Left renal pelvis (tissue), 4 donors: ENCODE measurements at regions not wholly inside any gene's neighbourhood (a gene's known extent, or its start where the extent isn't known, plus 50 kb on each side); places are given as distances from the start of the nearest gene placed in this dataset.

ENCODE experiments used
- DNase-seq, 4 donors: peaks; one replicate each; pipeline ENCODE4 v3.0.0-alpha.2; 2013; ENCODE audit warnings: low read depth in 4 of 4, low spot score in 3 of 4

DNA sequence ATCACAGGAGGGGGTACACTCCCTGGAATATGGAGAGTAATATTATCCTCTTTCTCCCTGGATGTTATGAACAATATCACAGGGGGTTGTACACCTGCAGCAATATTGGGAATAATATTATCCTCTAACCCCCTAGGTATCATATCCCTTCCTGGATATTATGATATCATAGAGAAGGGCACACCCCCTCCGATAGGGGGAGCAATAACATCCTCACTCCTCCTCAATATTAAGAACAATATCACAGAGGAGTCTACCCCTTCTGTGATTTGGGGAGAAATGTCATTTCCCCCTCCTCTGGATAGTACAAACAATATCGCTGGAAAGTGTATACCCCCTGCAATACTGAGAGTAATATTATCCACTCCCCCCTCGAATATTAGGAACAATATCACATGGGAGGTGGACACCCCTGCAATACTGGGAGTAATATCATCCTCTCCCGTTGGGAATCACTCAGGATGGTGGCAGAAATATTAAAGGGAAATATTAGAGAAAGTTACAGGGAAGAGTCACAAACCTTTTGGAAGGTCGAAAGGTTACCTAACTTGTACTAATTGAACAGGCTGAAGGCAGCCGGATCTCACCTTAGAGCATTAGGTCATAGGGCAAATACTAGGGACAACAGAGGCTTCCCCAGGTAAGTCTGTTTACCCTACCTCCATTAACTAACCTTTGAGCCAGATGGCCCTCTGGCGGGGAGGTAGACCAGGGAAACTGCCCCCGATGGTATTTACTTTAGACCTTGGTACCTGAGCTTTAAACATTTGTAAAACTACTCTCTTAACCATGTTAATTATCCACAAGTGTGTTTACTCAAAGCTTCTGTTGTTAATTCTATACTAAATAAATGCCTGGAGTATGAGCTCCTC lies 57.5 kb upstream of the FREM1 start:
- DNase-seq = no peak

DNA sequence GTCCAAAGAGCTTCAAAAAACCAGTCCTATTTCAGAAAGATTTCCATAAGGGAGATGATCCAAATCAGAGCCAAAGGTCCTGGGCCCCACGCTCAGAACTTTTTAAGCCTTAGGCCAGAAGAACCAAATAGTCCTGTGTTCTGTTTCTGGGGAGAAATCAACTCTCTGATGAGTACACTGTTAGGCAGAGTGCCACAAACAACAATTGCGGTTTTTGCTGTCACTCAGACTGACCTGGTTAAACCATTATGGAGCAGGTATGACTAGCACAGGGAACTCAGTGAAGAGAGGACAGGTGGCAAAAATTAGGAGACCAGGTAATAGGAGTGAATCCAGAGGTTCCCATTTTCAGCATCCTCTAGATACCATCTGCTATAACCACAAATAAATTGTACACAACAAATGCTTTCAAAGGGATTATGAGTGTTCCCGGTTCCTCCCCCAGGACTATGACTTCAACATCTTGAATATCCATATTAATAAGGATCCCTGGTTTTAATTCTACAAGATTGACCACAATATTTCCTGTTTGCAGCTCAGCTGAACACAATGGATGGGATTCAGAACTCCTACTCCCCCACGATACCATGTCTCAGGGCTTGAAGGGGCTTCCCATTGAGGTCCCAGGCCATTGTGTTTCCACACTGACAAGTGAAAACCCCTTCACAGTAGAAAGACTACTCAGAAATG lies 52.1 kb upstream of the FREM1 start:
- DNase-seq = no peak

DNA sequence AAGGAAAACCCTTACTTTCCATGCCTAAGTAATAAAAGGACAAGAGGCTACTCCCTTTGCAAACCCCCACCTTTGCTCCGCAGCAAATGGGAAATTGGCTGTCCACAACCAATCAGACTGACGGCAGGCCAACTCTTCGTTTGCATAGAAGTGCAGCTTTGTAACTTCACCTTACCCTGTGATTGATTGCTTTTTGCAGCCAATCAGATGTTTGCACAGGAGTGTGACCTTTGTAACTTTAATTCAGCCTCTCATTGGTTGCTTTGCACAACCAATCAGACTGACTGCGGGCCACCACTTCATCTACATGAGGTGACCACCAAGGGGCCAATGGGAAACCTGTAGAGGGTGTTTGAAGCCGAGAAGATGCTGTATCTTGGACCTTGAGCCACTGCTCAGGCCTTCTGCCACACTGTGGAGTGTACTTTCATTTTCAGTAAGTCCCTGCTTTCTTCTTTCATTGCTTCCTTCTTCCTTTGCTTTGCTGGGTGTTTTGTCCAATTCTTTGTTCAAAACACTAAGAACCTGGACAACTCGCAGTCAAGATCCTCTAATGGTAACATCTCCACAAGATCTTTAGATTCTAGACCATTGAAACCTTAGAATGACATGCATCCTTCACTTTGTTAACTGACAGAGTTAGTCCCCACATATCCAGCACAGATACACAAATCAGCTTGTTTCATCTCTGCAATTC lies 51.3 kb upstream of the FREM1 start:
- no peak for DNase-seq

DNA sequence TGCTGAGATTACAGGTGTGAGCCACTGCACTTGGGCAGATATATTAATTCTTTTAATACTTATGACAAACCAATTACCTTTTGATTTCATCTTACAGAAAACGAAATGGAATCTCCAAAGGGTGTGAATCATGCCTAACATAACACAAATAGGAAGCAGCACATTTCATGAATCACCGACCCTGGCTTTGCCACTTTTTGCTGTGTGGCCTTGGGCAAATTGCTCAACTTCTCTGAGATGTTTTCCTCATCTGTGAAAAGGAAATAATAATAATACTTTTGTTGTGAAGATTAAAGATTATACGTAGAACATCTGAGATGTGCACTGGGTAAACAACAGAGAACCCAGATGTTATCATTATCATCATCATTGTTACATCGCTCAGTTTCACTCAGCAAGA lies 50.7 kb upstream of the FREM1 start:
- no peak for DNase-seq
